ENCODE measurements at regions not wholly inside any gene's neighbourhood (a gene's known extent, or its start where the extent isn't known, plus 50 kb on each side); places are given as distances from the start of the nearest gene placed in this dataset.
"Not testable (repeated sequence)": the region's sequence is repeated elsewhere in the genome, so short reads cannot be mapped to it uniquely, and the experiment has no call there.

DNA sequence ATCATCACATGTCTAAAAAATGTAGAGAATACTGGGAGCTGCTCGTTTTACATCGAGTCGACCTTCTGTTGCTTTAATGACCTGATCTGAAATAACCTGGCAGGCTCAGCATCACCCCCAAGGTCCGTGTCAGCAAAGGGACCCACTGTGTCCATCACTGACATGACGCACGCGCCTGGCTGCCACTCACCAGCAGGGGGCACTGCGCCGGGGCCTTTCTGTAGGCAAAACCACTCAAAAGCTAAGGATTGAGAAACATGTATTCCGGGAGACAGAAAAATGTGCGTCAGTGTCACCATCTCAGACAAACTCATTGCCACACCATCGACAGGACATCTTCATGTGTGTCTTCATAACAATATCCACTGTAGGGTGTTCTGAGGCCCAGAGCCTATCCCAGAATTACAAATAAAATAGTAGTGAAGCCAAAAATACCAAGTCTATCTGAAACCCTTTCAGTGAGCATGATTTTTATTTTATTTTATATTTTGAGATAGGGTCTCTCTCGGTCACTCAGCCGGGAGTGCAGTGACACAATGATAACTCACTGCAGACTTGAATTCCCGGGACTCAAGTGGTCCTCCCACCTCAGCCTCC lies 130.3 kb upstream of the LSM14A start:
- DNase-seq, result peak; percentile 63

GRCh38 chr19:34044021-34044420 lies 128.3 kb upstream of the LSM14A start:
- DNase-seq, result no peak

DNA sequence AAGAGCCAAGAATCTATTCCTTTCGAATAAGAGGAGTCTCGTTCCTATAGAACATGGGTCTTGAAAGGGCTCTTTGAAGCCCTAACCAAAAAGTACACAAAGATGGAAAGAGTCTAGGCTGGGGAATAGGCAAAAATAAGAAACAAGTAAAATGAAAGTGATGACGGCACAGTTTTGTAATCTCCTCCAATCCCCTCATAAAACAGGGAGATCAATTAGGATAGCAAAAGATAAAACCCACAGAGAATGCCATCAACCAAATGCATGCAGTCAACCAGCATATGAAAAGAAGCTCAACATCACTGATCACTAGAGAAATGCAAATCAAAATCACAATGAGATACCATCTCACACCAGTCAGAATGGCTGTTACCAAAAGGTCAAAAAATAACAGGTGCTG lies 122.4 kb upstream of the LSM14A start:
- no peak for DNase-seq

GRCh38 chr19:34050430-34050829 lies 121.9 kb upstream of the LSM14A start:
- DNase-seq, result not testable (repeated sequence)

- DNase-seq, result no peak
Observed at GRCh38 chr19:34051255-34051654, 121.0 kb upstream of the LSM14A start.

GRCh38 chr19:34057155-34057554 lies 115.1 kb upstream of the LSM14A start:
- no peak for DNase-seq

- DNase-seq, result no peak
Observed at GRCh38 chr19:34066007-34066643, 106.2 kb upstream of the LSM14A start.

DNA sequence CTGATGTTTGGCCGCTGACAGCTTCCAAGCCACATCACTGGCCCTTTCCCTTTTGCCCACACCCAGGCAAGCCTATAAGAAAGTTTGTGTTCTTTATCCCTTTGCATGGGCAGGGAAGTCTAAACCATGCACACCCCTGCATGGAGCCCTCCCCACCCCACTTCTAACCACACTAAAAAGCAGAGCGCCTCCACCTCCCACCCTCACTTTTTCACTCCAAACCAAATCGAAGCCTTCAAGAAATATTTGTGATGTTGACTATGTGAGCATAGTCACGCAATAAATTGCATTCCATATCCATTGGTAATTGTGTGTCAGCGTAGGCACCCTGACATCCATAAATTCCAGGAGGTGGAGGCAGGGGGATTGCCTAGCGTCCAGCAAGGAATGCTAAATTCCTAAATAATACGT lies 104.4 kb upstream of the LSM14A start:
- DNase-seq, result no peak

DNA sequence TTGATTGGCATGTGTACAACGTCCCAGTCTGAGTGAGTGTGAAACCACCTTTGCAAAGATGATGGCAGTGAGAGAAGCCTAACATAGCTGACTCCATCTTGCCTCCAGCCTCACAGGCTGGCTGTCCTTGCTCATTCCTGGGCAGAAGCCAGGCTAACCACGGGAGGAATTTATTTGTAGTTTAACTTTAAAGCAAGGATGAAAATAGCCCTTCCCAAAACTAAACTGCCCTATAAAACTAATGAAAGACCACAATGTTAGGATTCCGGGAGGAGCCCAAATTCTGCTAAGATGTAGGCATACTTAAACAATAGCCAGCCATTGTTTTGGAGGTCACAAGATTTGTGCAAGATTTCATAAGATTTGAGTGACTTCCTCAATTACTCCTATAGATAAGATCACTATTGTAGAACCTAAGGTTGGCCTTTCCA lies 96.6 kb upstream of the LSM14A start:
- no peak for DNase-seq

DNA sequence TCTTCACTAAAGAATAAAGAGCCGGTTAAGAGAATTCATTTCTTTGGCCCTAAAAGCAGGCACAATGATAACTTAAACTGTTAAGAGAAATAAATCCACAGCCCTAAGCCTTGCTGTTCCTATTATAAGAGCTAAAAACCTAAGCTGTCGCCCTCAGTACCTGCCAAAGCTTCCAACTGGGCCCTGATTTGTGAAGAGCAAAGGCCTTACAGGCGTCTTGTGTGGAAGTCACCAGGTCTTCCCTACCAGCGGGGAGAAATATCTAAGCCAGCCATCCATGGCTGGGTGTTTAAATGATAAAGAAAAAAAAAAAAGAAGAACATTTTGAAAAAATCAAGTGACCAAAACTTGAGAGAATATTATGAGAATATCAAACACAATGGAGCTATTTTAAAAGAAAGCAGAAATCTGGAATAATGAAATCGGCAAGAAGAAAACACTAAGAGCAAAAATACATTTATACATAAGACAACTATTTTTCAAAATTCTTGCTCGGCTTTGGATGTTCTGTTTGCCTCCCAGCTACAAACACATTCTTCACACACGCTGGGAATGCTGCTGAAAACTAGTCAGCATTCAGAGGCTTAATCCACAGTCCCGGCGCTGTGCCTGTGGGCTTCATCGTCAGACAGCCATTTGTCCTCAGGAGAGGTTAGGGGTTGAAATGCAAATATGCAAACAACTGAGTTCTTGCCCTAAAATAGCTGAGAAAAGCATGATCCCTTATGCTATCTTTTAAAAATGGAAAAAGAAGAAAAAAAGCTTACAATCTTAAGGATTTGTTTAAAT lies 89.8 kb upstream of the LSM14A start:
- DNase-seq, result no peak

DNA sequence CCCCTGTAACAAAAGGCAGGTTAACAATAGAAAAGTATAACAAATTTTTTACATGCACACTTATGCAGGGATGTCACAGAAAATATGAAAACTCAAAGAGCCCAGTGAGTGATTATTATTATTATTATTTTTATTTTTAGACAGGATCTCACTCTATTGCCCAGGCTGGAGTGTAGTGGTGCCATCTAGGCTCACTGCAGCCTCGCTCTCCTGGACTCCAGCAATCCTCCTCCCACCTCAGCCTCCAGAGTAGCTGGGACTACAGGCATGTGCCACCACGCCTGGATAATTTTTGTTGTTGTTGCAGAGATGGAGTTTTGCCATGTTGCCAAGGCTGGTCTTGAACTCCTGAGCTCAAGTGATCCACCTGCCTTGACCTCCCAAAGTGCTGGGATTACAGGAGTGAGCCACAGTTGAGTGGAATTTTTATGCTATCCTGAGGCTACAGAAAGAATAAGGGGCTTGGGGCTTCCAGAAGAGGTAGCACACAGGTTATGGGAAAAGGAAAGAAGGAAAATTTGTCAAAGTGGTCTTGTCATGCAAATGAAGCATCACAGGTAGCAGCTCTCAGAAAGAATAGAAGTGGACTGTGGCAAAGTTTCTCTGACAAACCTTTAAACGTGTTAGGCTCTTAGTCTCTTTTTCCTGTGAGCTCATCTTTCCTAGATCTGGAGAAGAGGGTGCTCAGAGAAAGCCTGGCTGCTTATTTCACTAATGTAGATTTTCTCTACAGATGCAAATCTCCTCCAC lies 87.7 kb upstream of the LSM14A start:
- DNase-seq, result no peak

- no peak for DNase-seq
Observed at GRCh38 chr19:34085336-34085735, 87.0 kb upstream of the LSM14A start.

DNA sequence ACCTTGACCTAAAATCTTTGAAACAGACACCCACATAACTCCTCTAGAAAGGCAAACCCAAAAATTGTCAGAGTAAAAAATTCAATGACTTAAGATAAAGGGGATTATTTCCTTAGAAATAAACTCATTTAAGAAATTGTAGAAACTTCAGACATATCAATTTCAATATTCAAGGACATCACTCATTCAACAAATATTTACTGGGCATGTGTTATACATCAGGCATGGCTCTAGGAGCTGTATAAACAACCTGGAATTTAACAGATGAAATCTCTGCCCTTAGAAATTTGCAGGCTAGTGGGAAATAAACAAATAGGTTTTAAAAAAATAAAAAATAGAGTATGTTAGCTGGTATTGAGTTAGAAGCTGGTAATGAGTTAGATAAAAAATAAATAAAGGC lies 84.0 kb upstream of the LSM14A start:
- DNase-seq, result no peak

DNA sequence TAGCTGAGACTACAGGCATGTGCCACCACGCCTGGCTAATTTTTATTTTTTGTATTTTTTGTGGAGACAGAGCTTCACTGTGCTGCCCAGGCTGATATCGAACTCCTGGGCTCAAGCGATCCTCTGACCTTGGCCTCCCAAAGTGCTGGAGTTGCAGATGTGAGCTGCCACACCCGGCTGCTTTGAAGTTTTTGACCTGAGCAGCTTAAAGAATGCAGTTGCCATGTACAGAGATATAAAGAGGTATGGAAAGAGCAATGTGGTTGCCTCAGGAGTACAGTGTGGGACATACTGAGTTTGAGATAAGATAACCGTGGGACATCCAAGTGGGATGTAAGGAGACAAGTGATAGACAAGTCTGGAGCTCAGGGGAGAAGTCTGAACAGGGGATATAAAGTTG lies 82.7 kb upstream of the LSM14A start:
- no peak for DNase-seq

DNA sequence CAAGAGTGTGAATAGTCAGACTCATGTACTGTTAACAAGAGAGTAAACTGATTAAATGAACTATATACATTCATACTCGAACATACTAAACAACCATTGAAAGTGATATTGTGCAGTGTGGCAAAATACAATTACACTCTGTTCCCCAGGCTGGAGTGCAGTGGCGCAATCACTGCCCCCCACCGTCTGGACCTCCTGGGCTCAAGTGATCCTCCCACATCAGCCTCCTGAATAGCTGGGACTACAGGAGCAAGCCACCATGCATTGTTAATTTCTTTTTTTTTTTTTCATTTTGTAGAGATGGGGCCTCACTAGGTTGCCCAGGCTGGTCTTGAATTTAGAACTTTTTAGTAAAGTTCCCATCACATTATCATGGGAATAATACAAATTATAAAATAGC lies 77.3 kb upstream of the LSM14A start:
- DNase-seq, result no peak

DNA sequence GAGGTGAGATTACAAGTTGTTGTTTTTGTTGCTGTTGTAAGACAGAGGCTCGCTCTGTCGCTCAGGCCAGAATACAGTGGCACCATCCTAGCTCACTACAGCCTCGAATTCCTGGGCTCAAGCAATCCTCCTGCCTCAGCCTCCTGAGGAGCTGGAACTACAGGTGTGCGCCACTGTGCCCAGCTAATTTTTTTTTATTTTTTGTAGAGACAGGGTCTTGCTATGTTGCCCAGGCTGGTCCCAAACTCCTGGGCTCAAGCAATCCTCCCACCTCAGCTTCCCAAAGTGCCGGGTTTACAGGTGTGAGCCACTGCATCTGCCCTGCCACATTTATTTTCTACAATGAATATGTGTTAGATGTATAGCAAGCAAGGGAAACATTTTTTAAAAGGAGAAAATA lies 76.9 kb upstream of the LSM14A start:
- DNase-seq, result not testable (repeated sequence)

GRCh38 chr19:34096020-34096915 lies 76.0 kb upstream of the LSM14A start:
- no peak for DNase-seq

- DNase-seq, result no peak
Observed at GRCh38 chr19:34104096-34104495, 68.2 kb upstream of the LSM14A start.

DNA sequence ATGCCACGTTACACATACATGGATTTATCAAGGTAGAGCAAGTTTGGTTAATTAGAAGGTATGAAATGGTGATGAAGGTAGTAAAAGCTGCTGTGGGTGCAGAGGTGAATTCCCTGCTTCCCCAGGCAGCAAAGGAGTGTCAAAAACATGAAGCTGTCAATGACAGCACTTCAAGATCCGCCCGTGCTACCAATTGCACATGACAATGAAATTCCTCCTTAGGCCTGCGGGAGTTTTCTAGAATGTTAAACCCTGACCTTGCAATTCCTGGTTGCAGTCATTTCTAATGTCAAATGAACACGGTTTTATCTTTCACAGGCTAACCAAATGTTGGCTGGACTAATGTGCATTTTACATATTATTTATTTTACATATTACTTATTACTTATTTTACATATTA lies 67.7 kb upstream of the LSM14A start:
- DNase-seq, result no peak

DNA sequence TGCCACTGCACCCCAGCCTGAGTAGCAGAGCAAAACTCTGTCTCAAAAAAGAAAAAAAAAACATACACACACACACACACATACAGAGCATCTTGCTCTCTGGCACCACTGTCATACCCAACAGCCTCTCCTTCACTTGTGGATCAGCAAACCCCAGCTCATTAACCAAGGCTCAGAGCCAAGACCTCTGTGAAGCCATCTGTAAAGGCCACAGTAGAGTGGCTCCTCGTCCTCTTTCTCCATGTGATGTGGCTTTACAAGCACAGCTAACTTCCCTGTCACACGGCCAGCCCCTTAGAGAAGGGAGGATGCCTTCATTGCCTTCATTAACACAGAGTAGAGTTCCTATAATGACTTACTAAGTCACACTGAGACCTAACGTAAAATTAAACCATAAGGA lies 62.7 kb upstream of the LSM14A start:
- DNase-seq, result no peak

DNA sequence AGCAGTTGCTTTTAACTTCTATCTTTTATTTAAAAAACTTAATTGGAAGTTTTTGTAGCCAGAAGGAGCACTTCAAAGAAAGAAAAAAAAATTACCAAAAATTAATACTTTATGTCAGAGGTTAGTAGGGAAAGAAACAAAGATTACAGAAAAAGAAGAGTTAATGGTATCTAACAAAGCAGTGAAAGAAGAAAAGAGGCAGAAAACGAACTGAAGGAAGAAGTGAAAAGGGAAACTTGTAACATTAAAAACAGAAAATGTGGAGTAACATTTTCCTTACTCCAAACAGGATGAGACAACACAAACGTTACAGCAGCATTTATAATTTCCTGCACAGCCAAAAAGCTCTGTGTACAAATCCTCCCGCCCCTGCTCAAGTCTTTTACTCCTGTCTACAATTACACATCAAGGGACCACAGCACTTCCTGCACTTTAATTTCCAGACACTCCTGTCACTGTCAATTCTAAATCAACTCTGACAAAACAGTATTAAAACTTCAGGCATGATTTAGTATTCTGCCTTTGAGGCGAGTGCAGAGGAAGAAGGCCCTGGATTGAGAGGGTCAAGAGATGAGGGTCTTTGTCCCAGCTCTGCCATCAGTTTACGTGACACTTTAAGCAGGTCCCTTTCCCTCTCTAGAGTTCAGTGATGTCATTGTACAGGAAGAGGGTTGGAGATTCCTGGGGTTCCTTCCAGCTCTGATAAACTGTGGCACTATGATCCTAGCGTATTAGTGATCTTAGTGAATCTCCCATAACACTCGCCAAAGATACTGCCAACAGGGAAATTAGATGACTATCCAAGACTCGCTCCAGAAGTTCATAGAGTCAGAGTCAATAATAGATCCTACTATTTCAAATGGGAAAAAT lies 53.2 kb upstream of the LSM14A start:
- DNase-seq, result no peak

Data from activated T-cell treated with anti-CD3 and anti-CD28 coated beads for 4 hours (primary cell).